IMR-90 (cell line): ENCODE measurements at regions not wholly inside any gene's neighbourhood (a gene's known extent, or its start where the extent isn't known, plus 50 kb on each side); places are given as distances from the start of the nearest gene placed in this dataset.

Source experiments
- ATAC-seq: fragments of 200-7000 bp; cut with Tn5 transposase; 2 replicates; pipeline ENCODE4 v1.9.1; 2020; ENCODE audit warnings: low read depth, mild to moderate bottlenecking, moderate library complexity
- BruUV-seq: library from RNA; stranded (reverse); fragments of 400-500 nt; replicated peaks from 2 replicates; lab custom pipeline; 2021; lab: Mats Ljungman, UMichigan
- CTCF ChIA-PET: fragments of 300-600 bp; formaldehyde crosslinking; extraction: SDS; loops from one replicate; lab custom pipeline; 2021; ENCODE audit warnings: antibody characterized with exemption; lab: Yijun Ruan, JAX
- POLR2A ChIA-PET: fragments of 300-600 bp; sonication (Branson Sonifier 250); formaldehyde crosslinking; loops from one replicate; lab custom pipeline; 2022; ENCODE audit warnings: antibody characterized with exemption; ENCODE audit not compliant: unreplicated experiment; lab: Charles Lee
- DNase-seq: peaks from one replicate; pipeline ENCODE4 v3.0.0; 2013
- H2AFZ ChIP-seq: replicated peaks from 2 replicates; pipeline ENCODE3; 2013; ENCODE audit warnings: low read length, mild to moderate bottlenecking; ENCODE audit not compliant: poor library complexity
- H2AK5ac ChIP-seq: 2 replicates; pipeline ENCODE4 v1.6.1; 2013; ENCODE audit warnings: low read depth, low read length, inconsistent platforms
- H2AK9ac ChIP-seq: replicated peaks from 2 replicates; pipeline ENCODE3; 2013; ENCODE audit warnings: mild to moderate bottlenecking, low read depth, low read length, moderate library complexity; ENCODE audit not compliant: poor library complexity
- H2BK120ac ChIP-seq: 2 replicates; pipeline ENCODE4 v1.6.1; 2013; ENCODE audit warnings: low read depth, low read length, inconsistent platforms
- H2BK15ac ChIP-seq: 3 replicates; pipeline ENCODE4 v1.6.1; 2013; ENCODE audit warnings: low read depth, low read length, inconsistent platforms
- H2BK20ac ChIP-seq: 2 replicates; pipeline ENCODE4 v1.6.1; 2013; ENCODE audit warnings: low read depth, mild to moderate bottlenecking, inconsistent platforms, low read length, moderate library complexity
- H2BK5ac ChIP-seq: 2 replicates; pipeline ENCODE4 v1.6.1; 2013; ENCODE audit warnings: mild to moderate bottlenecking, low read depth, low read length, inconsistent platforms; ENCODE audit not compliant: poor library complexity, severe bottlenecking
- H3K14ac ChIP-seq: replicated peaks from 2 replicates; pipeline ENCODE4 v1.6.1; 2013; ENCODE audit warnings: low read depth, low read length, inconsistent platforms
- H3K18ac ChIP-seq: 2 replicates; pipeline ENCODE4 v1.6.1; 2013; ENCODE audit warnings: low read depth, low read length, control low read depth
- H3K23ac ChIP-seq: 2 replicates; pipeline ENCODE4 v1.6.1; 2013; ENCODE audit warnings: low read depth, low read length, inconsistent platforms
- H3K27ac ChIP-seq: 2 replicates; pipeline ENCODE4 v1.5.1; 2013; ENCODE audit warnings: mild to moderate bottlenecking, control low read depth, low read length; ENCODE audit not compliant: insufficient read depth
- H3K27me3 ChIP-seq: 2 replicates; pipeline ENCODE4 v1.6.1; 2013; ENCODE audit warnings: low read length; ENCODE audit not compliant: control insufficient read depth, insufficient read depth
- H3K36me3 ChIP-seq: 2 replicates; pipeline ENCODE4 v1.6.1; 2013; ENCODE audit warnings: low read length, mixed read lengths; ENCODE audit not compliant: control insufficient read depth, insufficient read depth
- H3K4ac ChIP-seq: 2 replicates; pipeline ENCODE4 v1.6.1; 2013; ENCODE audit warnings: low read depth, low read length, inconsistent platforms
- H3K4me1 ChIP-seq: 2 replicates; pipeline ENCODE4 v1.6.1; 2013; ENCODE audit warnings: low read length, mixed read lengths; ENCODE audit not compliant: control insufficient read depth, insufficient read depth
- H3K4me2 ChIP-seq: 2 replicates; pipeline ENCODE4 v1.6.1; 2013; ENCODE audit warnings: low read depth, mild to moderate bottlenecking, control low read depth, low read length, moderate library complexity
- H3K4me3 ChIP-seq: 2 replicates; pipeline ENCODE4 v1.5.1; 2013; ENCODE audit warnings: low read depth, mild to moderate bottlenecking, control low read depth, low read length, moderate library complexity; ENCODE audit not compliant: insufficient read depth
- H3K56ac ChIP-seq: 2 replicates; pipeline ENCODE4 v1.6.1; 2013; ENCODE audit warnings: low read length, inconsistent platforms; ENCODE audit not compliant: insufficient read depth; ENCODE audit errors: extremely low read depth
- H3K79me1 ChIP-seq, 2 experiments: 2 replicates each; pipeline ENCODE4 v1.6.1; 2013; ENCODE audit warnings: low read length in 2 of 2, inconsistent platforms in 1 of 2, low read depth in 1 of 2
- H3K9ac ChIP-seq: 2 replicates; pipeline ENCODE4 v1.6.1; 2013; ENCODE audit warnings: low read depth, low read length, control low read depth
- H3K9me1 ChIP-seq: 2 replicates; pipeline ENCODE4 v1.6.1; 2013; ENCODE audit warnings: low read length, inconsistent platforms; ENCODE audit not compliant: insufficient read depth
- H3K9me3 ChIP-seq: 2 replicates; pipeline ENCODE4 v1.6.1; 2013; ENCODE audit warnings: low read length; ENCODE audit not compliant: control insufficient read depth, insufficient read depth
- H4K20me1 ChIP-seq: 2 replicates; pipeline ENCODE4 v1.6.1; 2013; ENCODE audit warnings: low read length, inconsistent platforms; ENCODE audit not compliant: insufficient read depth
- H4K5ac ChIP-seq: 2 replicates; pipeline ENCODE4 v1.6.1; 2013; ENCODE audit warnings: mild to moderate bottlenecking, low read depth, low read length, control low read depth
- H4K8ac ChIP-seq, 2 experiments: 2 replicates each; pipeline ENCODE4 v1.6.1; 2013; ENCODE audit warnings: low read depth in 2 of 2, low read length in 2 of 2, control low read depth in 1 of 2, inconsistent platforms in 1 of 2
- H4K91ac ChIP-seq: 2 replicates; pipeline ENCODE4 v1.6.1; 2013; ENCODE audit warnings: low read depth, low read length, inconsistent platforms; ENCODE audit not compliant: insufficient read depth
- BHLHE40 ChIP-seq: fragments of 150-350 bp; IDR thresholded peaks from 2 replicates; pipeline ENCODE4 v1.6.1; 2016; ENCODE audit warnings: mild to moderate bottlenecking, low read depth, low read length
- CEBPB ChIP-seq: IDR thresholded peaks from 2 replicates; pipeline ENCODE4 v1.6.1; 2012; ENCODE audit warnings: low read depth, low read length, improper control_type of control experiment
- CHD1 ChIP-seq: IDR thresholded peaks from 2 replicates; pipeline ENCODE4 v1.6.1; 2012; ENCODE audit warnings: low read depth, low read length, improper control_type of control experiment
- MXI1 ChIP-seq: IDR thresholded peaks from 2 replicates; pipeline ENCODE4 v1.6.1; 2012; ENCODE audit warnings: low read depth, mild to moderate bottlenecking, low read length, moderate library complexity, borderline replicate concordance
- NFE2L2 ChIP-seq: fragments of 150-350 bp; IDR thresholded peaks from 2 replicates; pipeline ENCODE4 v1.6.1; 2016; ENCODE audit warnings: low read depth, mild to moderate bottlenecking, low read length
- POLR2A ChIP-seq: IDR thresholded peaks from 2 replicates; pipeline ENCODE4 v1.6.1; 2012; ENCODE audit warnings: mild to moderate bottlenecking, low read depth, low read length
- RAD21 ChIP-seq: IDR thresholded peaks from 2 replicates; pipeline ENCODE4 v1.6.1; 2012; ENCODE audit warnings: low read length, improper control_type of control experiment
- RCOR1 ChIP-seq: IDR thresholded peaks from 2 replicates; pipeline ENCODE4 v1.6.1; 2012; ENCODE audit warnings: mild to moderate bottlenecking, low read length, improper control_type of control experiment; ENCODE audit not compliant: insufficient replicate concordance
- RFX5 ChIP-seq: IDR thresholded peaks from 2 replicates; pipeline ENCODE4 v1.8.0; 2012; ENCODE audit warnings: low read depth, mild to moderate bottlenecking, low read length, moderate library complexity
- SMC3 ChIP-seq: fragments of 150-350 bp; IDR thresholded peaks from 2 replicates; pipeline ENCODE4 v1.6.1; 2016; ENCODE audit warnings: low read depth, mild to moderate bottlenecking, antibody characterized with exemption, low read length, moderate library complexity
- WGBS, 2 experiments: methylation state at CpG; one replicate each; pipeline versions ENCODE4 v1.1.5 to v1.1.7; 2013; ENCODE audit warnings: missing lambda C conversion rate in 2 of 2; ENCODE audit not compliant: insufficient read length in 1 of 2; ENCODE audit errors: extremely low coverage in 2 of 2; 5-methylcytosine and 5-hydroxymethylcytosine counted together
- dilution Hi-C: fragments of 300-500 bp; cut with HindIII; formaldehyde crosslinking; loops from one replicate; pipeline ENCODE4 v1.14.3; 2018; ENCODE audit warnings: low sequenced_read_pairs; ENCODE audit not compliant: unreplicated experiment
- in situ Hi-C: fragments of 300-500 bp; cut with MboI; formaldehyde crosslinking; loops from 3 replicates; pipeline ENCODE4 v1.14.3; 2019; ENCODE audit warnings: low sequenced_read_pairs, inconsistent platforms, mixed read lengths
- intact Hi-C: fragments of 100-400 bp; cut with micrococcal nuclease; formaldehyde crosslinking; loops from 2 replicates; pipeline ENCODE4 v1.10.0; 2022
- TF ChIP-seq, protein P1 (sequence below): conservative IDR thresholded peaks from 2 replicates; pipeline ENCODE4 v1.5.1; 2012; ENCODE audit warnings: mild to moderate bottlenecking, low read depth, low read length, improper control_type of control experiment
- TF ChIP-seq, protein P2 (sequence below): fragments of 150-350 bp; IDR thresholded peaks from 2 replicates; pipeline ENCODE4 v1.6.1; 2017; ENCODE audit warnings: mild to moderate bottlenecking, antibody characterized with exemption, low read length, low read depth
- TF ChIP-seq, protein P3 (sequence below): fragments of 150-350 bp; IDR thresholded peaks from 2 replicates; pipeline ENCODE4 v1.6.1; 2016; ENCODE audit warnings: low read depth, mild to moderate bottlenecking, low read length, moderate library complexity, borderline replicate concordance

DNA sequence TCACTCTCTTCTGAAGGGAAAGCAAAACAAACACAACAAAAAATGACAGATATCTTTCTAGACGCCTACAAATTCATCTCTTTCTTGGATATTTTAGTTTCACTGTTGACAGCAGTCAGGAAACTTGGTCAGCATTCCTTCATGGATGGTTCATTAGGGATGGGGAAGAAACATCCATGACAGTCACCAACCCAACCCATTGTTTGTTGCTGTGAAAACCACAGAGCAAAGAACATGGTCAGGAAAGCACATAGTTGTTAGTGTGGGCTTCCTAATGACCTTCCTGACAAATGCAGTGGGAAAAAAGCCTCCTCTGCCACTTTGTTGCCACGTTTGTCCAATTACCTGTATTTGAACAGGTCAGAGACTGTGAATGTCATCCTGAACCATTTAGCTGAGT lies 139.8 kb upstream of the SNX19 start:
- in situ Hi-C loops = loop anchor here (25.0 kb wide), 1 partner anchor 456 kb away; no protein-coding TSS in a partner anchor
- ATAC-seq = no peak
- POLR2A ChIA-PET = no interaction called here
- H2AK9ac ChIP-seq = no peak overlapping the region
- H3K9me3 ChIP-seq = no peaks in the 10 kb centered on the region
- H3K4ac ChIP-seq = no peak overlapping the region
- H3K36me3 ChIP-seq = no peaks in the 10 kb centered on the region
- no peak overlapping the region for H3K4me3 ChIP-seq
- peaks cover 12% of the 10 kb centered on the region for H3K27me3 ChIP-seq
- no peak overlapping the region for H2BK120ac ChIP-seq
- no peak for DNase-seq
- H3K4me1 ChIP-seq = no peaks in the 10 kb centered on the region
- H3K9me1 ChIP-seq = no peaks in the 10 kb centered on the region
- H3K18ac ChIP-seq = no peak overlapping the region
- H2BK15ac ChIP-seq = no peak overlapping the region
- no peak overlapping the region for H3K14ac ChIP-seq
- H2BK5ac ChIP-seq = no peak overlapping the region
- no peak overlapping the region for H4K8ac ChIP-seq
- H3K23ac ChIP-seq = no peak overlapping the region
- H4K20me1 ChIP-seq = no peaks in the 10 kb centered on the region
- dilution Hi-C loops = no loop called here
- no TSS peak for BruUV-seq
- WGBS, 2 experiments = no CpG with 5 or more reads among the region's 2 CpGs
- no peak overlapping the region for H2BK20ac ChIP-seq
- H2AK5ac ChIP-seq = no peak overlapping the region
- TF ChIP-seq RAD21 = no peak
- TF ChIP-seq, protein P1, sequence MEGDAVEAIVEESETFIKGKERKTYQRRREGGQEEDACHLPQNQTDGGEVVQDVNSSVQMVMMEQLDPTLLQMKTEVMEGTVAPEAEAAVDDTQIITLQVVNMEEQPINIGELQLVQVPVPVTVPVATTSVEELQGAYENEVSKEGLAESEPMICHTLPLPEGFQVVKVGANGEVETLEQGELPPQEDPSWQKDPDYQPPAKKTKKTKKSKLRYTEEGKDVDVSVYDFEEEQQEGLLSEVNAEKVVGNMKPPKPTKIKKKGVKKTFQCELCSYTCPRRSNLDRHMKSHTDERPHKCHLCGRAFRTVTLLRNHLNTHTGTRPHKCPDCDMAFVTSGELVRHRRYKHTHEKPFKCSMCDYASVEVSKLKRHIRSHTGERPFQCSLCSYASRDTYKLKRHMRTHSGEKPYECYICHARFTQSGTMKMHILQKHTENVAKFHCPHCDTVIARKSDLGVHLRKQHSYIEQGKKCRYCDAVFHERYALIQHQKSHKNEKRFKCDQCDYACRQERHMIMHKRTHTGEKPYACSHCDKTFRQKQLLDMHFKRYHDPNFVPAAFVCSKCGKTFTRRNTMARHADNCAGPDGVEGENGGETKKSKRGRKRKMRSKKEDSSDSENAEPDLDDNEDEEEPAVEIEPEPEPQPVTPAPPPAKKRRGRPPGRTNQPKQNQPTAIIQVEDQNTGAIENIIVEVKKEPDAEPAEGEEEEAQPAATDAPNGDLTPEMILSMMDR = no peak
- no peak for TF ChIP-seq POLR2A
- TF ChIP-seq RFX5 = no peak
- TF ChIP-seq CHD1 = no peak
- no peak for TF ChIP-seq BHLHE40
- no peak for TF ChIP-seq SMC3
- no peak for TF ChIP-seq CEBPB
- TF ChIP-seq, protein P2, sequence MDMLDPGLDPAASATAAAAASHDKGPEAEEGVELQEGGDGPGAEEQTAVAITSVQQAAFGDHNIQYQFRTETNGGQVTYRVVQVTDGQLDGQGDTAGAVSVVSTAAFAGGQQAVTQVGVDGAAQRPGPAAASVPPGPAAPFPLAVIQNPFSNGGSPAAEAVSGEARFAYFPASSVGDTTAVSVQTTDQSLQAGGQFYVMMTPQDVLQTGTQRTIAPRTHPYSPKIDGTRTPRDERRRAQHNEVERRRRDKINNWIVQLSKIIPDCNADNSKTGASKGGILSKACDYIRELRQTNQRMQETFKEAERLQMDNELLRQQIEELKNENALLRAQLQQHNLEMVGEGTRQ = no peak
- TF ChIP-seq RCOR1 = no peak
- no peak for TF ChIP-seq NFE2L2
- no peak for TF ChIP-seq MXI1
- TF ChIP-seq, protein P3, sequence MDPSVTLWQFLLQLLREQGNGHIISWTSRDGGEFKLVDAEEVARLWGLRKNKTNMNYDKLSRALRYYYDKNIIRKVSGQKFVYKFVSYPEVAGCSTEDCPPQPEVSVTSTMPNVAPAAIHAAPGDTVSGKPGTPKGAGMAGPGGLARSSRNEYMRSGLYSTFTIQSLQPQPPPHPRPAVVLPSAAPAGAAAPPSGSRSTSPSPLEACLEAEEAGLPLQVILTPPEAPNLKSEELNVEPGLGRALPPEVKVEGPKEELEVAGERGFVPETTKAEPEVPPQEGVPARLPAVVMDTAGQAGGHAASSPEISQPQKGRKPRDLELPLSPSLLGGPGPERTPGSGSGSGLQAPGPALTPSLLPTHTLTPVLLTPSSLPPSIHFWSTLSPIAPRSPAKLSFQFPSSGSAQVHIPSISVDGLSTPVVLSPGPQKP = no peak
- CTCF ChIA-PET = interaction anchor here (1.7 kb wide), 1 partner anchor 618 kb away, joined by 6 read pairs; no protein-coding TSS in a partner anchor
- H4K5ac ChIP-seq = no peak overlapping the region
- H3K27ac ChIP-seq = no peak overlapping the region
- H3K9ac ChIP-seq = no peak overlapping the region
- no peaks in the 10 kb centered on the region for H3K79me1 ChIP-seq
- no peak overlapping the region for H2AFZ ChIP-seq
- no peak overlapping the region for H4K91ac ChIP-seq
- intact Hi-C loops = no loop called here
- H3K56ac ChIP-seq = no peak overlapping the region
- H3K4me2 ChIP-seq = no peak overlapping the region
